Spleen (tissue), 7 donors: ENCODE measurements at regions not wholly inside any gene's neighbourhood (a gene's known extent, or its start where the extent isn't known, plus 50 kb on each side); places are given as distances from the start of the nearest gene placed in this dataset.

Experiments used
- CTCF ChIP-seq, 11 experiments: fragments of 200-600 bp in 7 of 11; fragments of 450-650 bp in 4 of 11; sonication (generic) in 4 of 11; IDR thresholded peaks in 8 of 11; conservative IDR thresholded peaks in 3 of 11; 1 replicate in 7 of 11; 2 replicates in 4 of 11; pipeline versions ENCODE4 v1.4.0 to v1.8.0; 2016 to 2021; ENCODE audit warnings: antibody characterized with exemption in 11 of 11, inconsistent platforms in 4 of 11, mild to moderate bottlenecking in 1 of 11
- POLR2A ChIP-seq, 3 donors: fragments of 450-650 bp; IDR thresholded peaks; one replicate each; pipeline ENCODE4 v1.5.1; 2017; ENCODE audit warnings: antibody characterized with exemption in 3 of 3, mild to moderate bottlenecking in 1 of 3
- donor health status: DM: no; HTN: no; CAD: no; lungs with moderate emphysema.
- donor health status: DM: no; HTN: no; CAD: no.
- donor health status: DM: no; HTN: no; CAD: no.

- TF ChIP-seq CTCF (IDR thresholded peaks at IDR 0.05 in 8 of 11, conservative IDR thresholded peaks at IDR 0.05 in 3 of 11): no peak
- no peak for TF ChIP-seq POLR2A (IDR thresholded peaks at IDR 0.05)
Observed at GRCh38 chr14:32277998-32278397, 51.1 kb upstream of the AKAP6 start.
